Activated CD4-positive, alpha-beta T cell treated with anti-CD3 and anti-CD28 coated beads, Interleukin-2, amount 50 U/mL, for 16 hours (primary cell): ENCODE measurements at regions not wholly inside any gene's neighbourhood (a gene's known extent, or its start where the extent isn't known, plus 50 kb on each side); places are given as distances from the start of the nearest gene placed in this dataset.
"Not testable (repeated sequence)": the region's sequence is repeated elsewhere in the genome, so short reads cannot be mapped to it uniquely, and the experiment has no call there.

ENCODE experiments used
- DNase-seq: peaks from one replicate; pipeline ENCODE4 v3.0.0-alpha.2; 2020

GRCh38 chr12:70008944-70009343 lies 183.9 kb downstream of the MYRFL start:
- no peak for DNase-seq

GRCh38 chr12:70011353-70011752 lies 186.3 kb downstream of the MYRFL start:
- no peak for DNase-seq

GRCh38 chr12:70013016-70013415 lies 188.0 kb downstream of the MYRFL start:
- DNase-seq = not testable (repeated sequence)

GRCh38 chr12:70028515-70028914 lies 203.5 kb downstream of the MYRFL start:
- DNase-seq = no peak

- DNase-seq = no peak
Observed at GRCh38 chr12:70028918-70029317, 203.9 kb downstream of the MYRFL start.

- DNase-seq = no peak
Observed at GRCh38 chr12:70031046-70031445, 206.0 kb downstream of the MYRFL start.

- DNase-seq = no peak
Observed at GRCh38 chr12:70032076-70032475, 207.0 kb downstream of the MYRFL start.

GRCh38 chr12:70033310-70033709 lies 208.3 kb downstream of the MYRFL start:
- DNase-seq = no peak

- no peak for DNase-seq
Observed at GRCh38 chr12:70040141-70040540, 203.1 kb upstream of the CNOT2 start.

- no peak for DNase-seq
Observed at GRCh38 chr12:70042675-70043074, 200.6 kb upstream of the CNOT2 start.

GRCh38 chr12:70043490-70044138 lies 199.6 kb upstream of the CNOT2 start:
- DNase-seq = no peak

- no peak for DNase-seq
Observed at GRCh38 chr12:70044167-70044566, 199.1 kb upstream of the CNOT2 start.

GRCh38 chr12:70045036-70045435 lies 198.2 kb upstream of the CNOT2 start:
- DNase-seq = no peak

GRCh38 chr12:70045514-70045913 lies 197.7 kb upstream of the CNOT2 start:
- DNase-seq = no peak

GRCh38 chr12:70048521-70049250 lies 194.5 kb upstream of the CNOT2 start:
- no peak for DNase-seq

- DNase-seq = peak; percentile 41
Observed at GRCh38 chr12:70049596-70050360, 193.5 kb upstream of the CNOT2 start.

- DNase-seq = no peak
Observed at GRCh38 chr12:70052476-70052875, 190.8 kb upstream of the CNOT2 start.

- DNase-seq = peak; percentile 3
Observed at GRCh38 chr12:70052931-70053497, 190.2 kb upstream of the CNOT2 start.

GRCh38 chr12:70059373-70059772 lies 183.9 kb upstream of the CNOT2 start:
- DNase-seq = no peak

- no peak for DNase-seq
Observed at GRCh38 chr12:70060634-70061033, 182.6 kb upstream of the CNOT2 start.

GRCh38 chr12:70068743-70069142 lies 174.5 kb upstream of the CNOT2 start:
- no peak for DNase-seq

GRCh38 chr12:70069221-70070105 lies 173.8 kb upstream of the CNOT2 start:
- DNase-seq = no peak
